ENCODE measurements at regions not wholly inside any gene's neighbourhood (a gene's known extent, or its start where the extent isn't known, plus 50 kb on each side); places are given as distances from the start of the nearest gene placed in this dataset.

- H3K9ac ChIP-seq (ENCODE audit: low read depth, low read length), result no peak overlapping the region
- H3K4me1 ChIP-seq (ENCODE audit: insufficient read depth, low read length), result peaks cover 38% of the 10 kb centered on the region
- H3K9me3 ChIP-seq (ENCODE audit: control insufficient read depth, insufficient read depth, low read length), result peaks cover 10% of the 10 kb centered on the region; the same call in 1 of the 2 replicates
- no peaks in the 10 kb centered on the region for H3K36me3 ChIP-seq (ENCODE audit: insufficient read depth, low read length)
Measured at GRCh38 chr1:59016390-59016789, 232.5 kb upstream of the JUN start.

- H3K9ac ChIP-seq (ENCODE audit: low read depth, low read length), result no peak overlapping the region
- H3K4me1 ChIP-seq (ENCODE audit: insufficient read depth, low read length), result peaks cover 37% of the 10 kb centered on the region
- peaks cover 10% of the 10 kb centered on the region; the same call in 1 of the 2 replicates for H3K9me3 ChIP-seq (ENCODE audit: control insufficient read depth, insufficient read depth, low read length)
- no peaks in the 10 kb centered on the region for H3K36me3 ChIP-seq (ENCODE audit: insufficient read depth, low read length)
Measured at GRCh38 chr1:59017501-59018231, 233.8 kb upstream of the JUN start.

GRCh38 chr1:59018446-59018845 is 234.6 kb upstream of the JUN start:
- peaks cover 10% of the 10 kb centered on the region; the same call in 1 of the 2 replicates for H3K9me3 ChIP-seq (ENCODE audit: control insufficient read depth, insufficient read depth, low read length)
- H3K36me3 ChIP-seq (ENCODE audit: insufficient read depth, low read length), result no peaks in the 10 kb centered on the region
- no peak overlapping the region for H3K9ac ChIP-seq (ENCODE audit: low read depth, low read length)
- peaks cover 32% of the 10 kb centered on the region for H3K4me1 ChIP-seq (ENCODE audit: insufficient read depth, low read length)

GRCh38 chr1:59018860-59019259 is 235.0 kb upstream of the JUN start:
- peaks cover 10% of the 10 kb centered on the region; the same call in 1 of the 2 replicates for H3K9me3 ChIP-seq (ENCODE audit: control insufficient read depth, insufficient read depth, low read length)
- peaks cover 30% of the 10 kb centered on the region for H3K4me1 ChIP-seq (ENCODE audit: insufficient read depth, low read length)
- no peaks in the 10 kb centered on the region for H3K36me3 ChIP-seq (ENCODE audit: insufficient read depth, low read length)

GRCh38 chr1:59020151-59020997 is 236.5 kb upstream of the JUN start:
- H3K4me1 ChIP-seq (ENCODE audit: insufficient read depth, low read length), result peaks cover 20% of the 10 kb centered on the region
- peaks cover 10% of the 10 kb centered on the region; the same call in 1 of the 2 replicates for H3K9me3 ChIP-seq (ENCODE audit: control insufficient read depth, insufficient read depth, low read length)
- H3K36me3 ChIP-seq (ENCODE audit: insufficient read depth, low read length), result no peaks in the 10 kb centered on the region
- no peak overlapping the region for H3K9ac ChIP-seq (ENCODE audit: low read depth, low read length)

More at GRCh38 chr1:59018860-59019259, 235.0 kb upstream of the JUN start:
- H3K9ac ChIP-seq (ENCODE audit: low read depth, low read length), result no peak overlapping the region

- no peaks in the 10 kb centered on the region for H3K36me3 ChIP-seq (ENCODE audit: insufficient read depth, low read length)
- H3K9me3 ChIP-seq (ENCODE audit: control insufficient read depth, insufficient read depth, low read length), result peaks cover 10% of the 10 kb centered on the region; the same call in 1 of the 2 replicates
- peaks cover 8% of the 10 kb centered on the region; the same call in 1 of the 2 replicates for H3K4me1 ChIP-seq (ENCODE audit: insufficient read depth, low read length)
- H3K9ac ChIP-seq (ENCODE audit: low read depth, low read length), result no peak overlapping the region
Measured at GRCh38 chr1:59022199-59022598, 238.4 kb upstream of the JUN start.

GRCh38 chr1:59022799-59023198 is 239.0 kb upstream of the JUN start:
- H3K9ac ChIP-seq (ENCODE audit: low read depth, low read length), result no peak overlapping the region
- H3K9me3 ChIP-seq (ENCODE audit: control insufficient read depth, insufficient read depth, low read length), result peaks cover 10% of the 10 kb centered on the region; the same call in 1 of the 2 replicates
- H3K36me3 ChIP-seq (ENCODE audit: insufficient read depth, low read length), result no peaks in the 10 kb centered on the region
- H3K4me1 ChIP-seq (ENCODE audit: insufficient read depth, low read length), result peaks cover 8% of the 10 kb centered on the region; the same call in 1 of the 2 replicates

- Histone ChIP-seq H3K9ac (ENCODE audit: low read depth, low read length) (no peak overlapping the region), H3K36me3 (ENCODE audit: insufficient read depth, low read length) (no peaks in the 10 kb centered on the region), H3K9me3 (ENCODE audit: control insufficient read depth, insufficient read depth, low read length) (no peaks in the 10 kb centered on the region), H3K4me1 (ENCODE audit: insufficient read depth, low read length) (peaks cover 8% of the 10 kb centered on the region; the same call in 1 of the 2 replicates)
Measured at GRCh38 chr1:59025201-59025600, 241.4 kb upstream of the JUN start.

- Histone ChIP-seq H3K4me1 (ENCODE audit: insufficient read depth, low read length) (peaks cover 8% of the 10 kb centered on the region; the same call in 1 of the 2 replicates), H3K9ac (ENCODE audit: low read depth, low read length) (no peak overlapping the region), H3K9me3 (ENCODE audit: control insufficient read depth, insufficient read depth, low read length) (no peaks in the 10 kb centered on the region), H3K36me3 (ENCODE audit: insufficient read depth, low read length) (no peaks in the 10 kb centered on the region)
Measured at GRCh38 chr1:59025898-59026426, 242.1 kb upstream of the JUN start.

- H3K9me3 ChIP-seq (ENCODE audit: control insufficient read depth, insufficient read depth, low read length), result no peaks in the 10 kb centered on the region
Measured at GRCh38 chr1:59026472-59026948, 242.7 kb upstream of the JUN start.

GRCh38 chr1:59027177-59027576 is 243.3 kb upstream of the JUN start:
- H3K4me1 ChIP-seq (ENCODE audit: insufficient read depth, low read length), result peaks cover 8% of the 10 kb centered on the region; the same call in 1 of the 2 replicates
- H3K9ac ChIP-seq (ENCODE audit: low read depth, low read length), result no peak overlapping the region
- no peaks in the 10 kb centered on the region for H3K36me3 ChIP-seq (ENCODE audit: insufficient read depth, low read length)
- H3K9me3 ChIP-seq (ENCODE audit: control insufficient read depth, insufficient read depth, low read length), result no peaks in the 10 kb centered on the region

More at GRCh38 chr1:59026472-59026948, 242.7 kb upstream of the JUN start:
- H3K36me3 ChIP-seq (ENCODE audit: insufficient read depth, low read length), result no peaks in the 10 kb centered on the region
- H3K4me1 ChIP-seq (ENCODE audit: insufficient read depth, low read length), result peaks cover 8% of the 10 kb centered on the region; the same call in 1 of the 2 replicates
- H3K9ac ChIP-seq (ENCODE audit: low read depth, low read length), result no peak overlapping the region

- Histone ChIP-seq H3K9me3 (ENCODE audit: control insufficient read depth, insufficient read depth, low read length) (no peaks in the 10 kb centered on the region), H3K4me1 (ENCODE audit: insufficient read depth, low read length) (peaks cover 8% of the 10 kb centered on the region; the same call in 1 of the 2 replicates), H3K36me3 (ENCODE audit: insufficient read depth, low read length) (no peaks in the 10 kb centered on the region), H3K9ac (ENCODE audit: low read depth, low read length) (no peak overlapping the region)
Measured at GRCh38 chr1:59028048-59028447, 244.2 kb upstream of the JUN start.

- no peaks in the 10 kb centered on the region for H3K9me3 ChIP-seq (ENCODE audit: control insufficient read depth, insufficient read depth, low read length)
- peaks cover 8% of the 10 kb centered on the region; the same call in 1 of the 2 replicates for H3K4me1 ChIP-seq (ENCODE audit: insufficient read depth, low read length)
- H3K36me3 ChIP-seq (ENCODE audit: insufficient read depth, low read length), result no peaks in the 10 kb centered on the region
- H3K9ac ChIP-seq (ENCODE audit: low read depth, low read length), result no peak overlapping the region
Measured at GRCh38 chr1:59029411-59030167, 245.7 kb upstream of the JUN start.

Data from ES-I3 (cell line).